Stimulated activated CD8-positive, alpha-beta memory T cell treated with anti-CD3 and anti-CD28 coated beads, Interleukin-4, amount 100 ng/mL, for 1 hour (primary cell): ENCODE measurements at regions not wholly inside any gene's neighbourhood (a gene's known extent, or its start where the extent isn't known, plus 50 kb on each side); places are given as distances from the start of the nearest gene placed in this dataset.
"Not testable (repeated sequence)": the region's sequence is repeated elsewhere in the genome, so short reads cannot be mapped to it uniquely, and the experiment has no call there.

Source experiments
- DNase-seq, 2 donors: peaks; one replicate each; pipeline ENCODE4 v3.0.0-alpha.2; 2020; ENCODE audit warnings: low read depth in 2 of 2, low spot score in 1 of 2

GRCh38 chr3:139095803-139096466 lies 51.2 kb upstream of the PRR23C start:
- DNase-seq: no peak

- DNase-seq: no peak
These were observed 52.0 kb upstream of the PRR23C start for GRCh38 chr3:139096670-139097069.

DNA sequence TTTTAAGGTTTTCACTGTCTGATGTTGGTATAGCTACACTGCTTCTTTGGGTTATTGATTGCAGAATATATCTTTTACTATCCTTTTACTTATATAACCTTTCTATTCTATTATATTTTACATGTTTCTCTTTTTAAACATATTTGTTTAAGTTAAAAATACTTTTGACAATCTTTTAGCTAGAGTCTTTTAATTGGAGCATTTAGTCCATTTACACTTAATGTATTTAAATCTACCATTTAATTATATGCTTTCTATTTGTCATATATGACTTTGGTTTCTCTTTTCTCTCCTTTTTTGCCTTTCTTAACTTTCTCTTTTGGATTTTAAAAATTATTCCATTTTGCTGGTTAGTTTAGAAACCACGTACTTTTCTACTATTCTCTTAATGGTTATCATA lies 53.7 kb upstream of the PRR23C start:
- no peak for DNase-seq

DNA sequence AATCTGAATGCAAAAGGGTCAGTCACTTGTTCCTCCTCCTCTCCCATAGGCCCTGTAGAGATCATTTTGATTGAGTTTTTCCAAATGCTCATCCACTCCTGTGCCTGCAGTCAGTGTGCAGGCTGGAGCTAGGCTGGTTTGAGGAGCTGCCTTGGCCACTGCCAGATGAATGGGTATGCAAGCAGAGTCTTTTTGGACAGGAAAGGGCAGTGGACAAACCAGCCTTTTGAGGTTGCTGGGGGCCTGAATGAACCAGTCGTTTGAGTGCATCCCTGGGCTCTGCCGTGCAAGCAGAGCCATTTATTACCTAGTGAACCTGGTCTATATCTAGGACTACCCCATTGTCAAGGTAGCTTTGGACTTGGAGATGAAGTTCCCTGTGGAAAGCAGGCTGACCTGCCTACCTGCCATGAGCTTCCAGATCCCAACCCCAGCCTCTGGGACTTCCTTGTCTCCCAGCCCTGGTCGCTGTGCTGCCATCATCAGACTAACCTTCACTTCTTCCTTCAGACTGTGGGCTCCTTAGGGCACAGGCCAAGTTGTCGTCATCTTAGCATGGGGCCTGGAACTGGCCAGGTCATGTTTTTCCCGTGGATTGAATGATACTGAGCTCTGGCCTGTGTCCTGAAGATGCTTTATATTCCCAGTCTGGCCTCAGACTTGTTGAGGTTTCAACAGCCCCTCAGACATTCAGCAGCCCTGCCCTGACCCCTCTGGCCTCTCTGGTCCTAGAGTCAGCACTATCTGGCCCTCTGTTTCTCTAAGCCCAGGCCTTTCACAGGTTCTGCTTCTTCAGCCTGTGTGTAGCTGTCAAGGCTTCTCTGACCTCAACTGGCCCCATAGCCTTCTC lies 55.5 kb upstream of the PRR23C start:
- DNase-seq: no peak

DNA sequence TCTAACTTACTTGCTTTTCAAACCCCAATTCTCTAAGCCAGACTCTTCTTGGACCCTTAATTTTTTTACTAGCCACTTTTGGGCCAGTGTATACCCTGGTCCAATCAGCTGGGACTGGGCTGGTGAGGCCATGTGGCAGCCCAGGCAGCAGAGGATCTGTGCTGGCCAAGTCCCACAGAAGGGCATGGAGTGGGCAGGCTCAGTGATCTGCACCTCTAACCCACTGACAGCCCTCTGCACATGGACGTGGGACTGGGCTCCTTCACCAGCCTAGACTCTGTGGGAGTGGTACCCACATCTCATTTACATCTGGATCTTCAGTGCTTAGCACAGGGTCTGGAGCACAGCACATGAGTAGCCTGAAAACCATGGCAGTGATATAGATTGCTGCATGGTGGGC lies 56.1 kb upstream of the PRR23C start:
- DNase-seq: no peak

- no peak for DNase-seq
These were observed 56.7 kb upstream of the PRR23C start for GRCh38 chr3:139101396-139101795.

GRCh38 chr3:139103484-139103883 lies 58.8 kb upstream of the PRR23C start:
- DNase-seq: no peak

DNA sequence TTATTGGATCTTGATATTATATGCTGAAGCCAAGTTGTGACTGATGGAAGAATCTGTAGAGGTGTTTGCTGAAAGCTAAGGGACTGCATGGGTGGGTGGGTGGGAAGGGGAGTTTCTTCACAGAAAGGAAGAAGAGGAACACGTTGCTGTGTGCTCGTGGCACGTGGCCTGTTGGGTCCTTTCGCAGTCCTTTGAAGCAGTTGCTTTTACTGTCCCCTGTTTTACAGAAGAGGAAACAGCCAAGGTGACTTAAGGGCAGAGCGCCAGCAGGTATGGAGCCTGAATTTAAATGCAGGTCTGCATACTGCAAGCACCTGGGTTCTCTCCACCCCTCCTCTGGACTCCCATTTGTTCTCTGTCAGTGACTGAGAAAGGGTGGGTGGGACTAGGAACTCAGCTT lies 59.4 kb upstream of the PRR23C start:
- no peak for DNase-seq

- no peak for DNase-seq
These were observed 60.5 kb upstream of the PRR23C start for GRCh38 chr3:139105154-139105702.

DNA sequence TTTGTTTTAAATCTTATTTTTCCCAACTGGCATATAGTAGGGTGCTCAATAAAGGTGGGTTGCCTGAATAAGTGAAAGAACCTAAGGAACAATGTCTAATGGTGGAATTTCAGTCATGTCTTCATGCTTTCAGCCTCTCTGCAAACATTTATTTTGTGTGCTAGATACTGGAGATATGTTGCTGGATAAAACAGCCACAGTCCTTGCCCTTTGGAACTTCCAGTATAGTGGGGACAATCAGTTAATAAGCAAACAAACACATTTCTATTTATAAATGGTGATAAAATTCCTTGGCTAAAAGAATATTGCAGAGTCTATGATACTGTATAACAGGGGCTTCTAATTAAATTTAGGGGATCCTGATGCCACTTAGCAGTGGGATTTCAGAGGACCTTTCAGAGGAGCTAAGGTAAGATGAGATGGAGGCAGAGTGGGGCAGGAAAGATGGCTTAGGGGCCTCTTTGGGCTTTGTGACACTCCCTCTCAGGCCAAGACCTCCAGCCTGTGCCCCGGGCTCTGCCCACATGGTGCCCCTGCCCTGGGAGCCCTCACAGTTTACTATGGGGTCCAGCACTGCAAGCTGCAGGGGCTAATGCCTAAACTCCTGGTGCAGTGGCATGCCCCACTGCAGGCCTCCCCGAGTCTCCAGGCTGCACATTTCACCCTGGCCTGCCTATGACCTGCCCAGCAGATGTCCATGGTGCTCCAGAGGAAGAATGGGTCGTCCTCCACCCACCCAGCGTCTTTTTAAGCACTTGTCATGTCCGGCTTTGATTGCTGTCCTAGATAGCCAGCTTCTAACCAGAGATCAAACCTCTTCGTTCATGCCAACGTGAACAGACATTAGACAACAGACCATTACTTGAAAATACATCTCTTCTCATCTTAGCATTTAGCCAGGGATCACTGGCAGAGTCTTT lies 61.6 kb upstream of the PRR23C start:
- DNase-seq: no peak

DNA sequence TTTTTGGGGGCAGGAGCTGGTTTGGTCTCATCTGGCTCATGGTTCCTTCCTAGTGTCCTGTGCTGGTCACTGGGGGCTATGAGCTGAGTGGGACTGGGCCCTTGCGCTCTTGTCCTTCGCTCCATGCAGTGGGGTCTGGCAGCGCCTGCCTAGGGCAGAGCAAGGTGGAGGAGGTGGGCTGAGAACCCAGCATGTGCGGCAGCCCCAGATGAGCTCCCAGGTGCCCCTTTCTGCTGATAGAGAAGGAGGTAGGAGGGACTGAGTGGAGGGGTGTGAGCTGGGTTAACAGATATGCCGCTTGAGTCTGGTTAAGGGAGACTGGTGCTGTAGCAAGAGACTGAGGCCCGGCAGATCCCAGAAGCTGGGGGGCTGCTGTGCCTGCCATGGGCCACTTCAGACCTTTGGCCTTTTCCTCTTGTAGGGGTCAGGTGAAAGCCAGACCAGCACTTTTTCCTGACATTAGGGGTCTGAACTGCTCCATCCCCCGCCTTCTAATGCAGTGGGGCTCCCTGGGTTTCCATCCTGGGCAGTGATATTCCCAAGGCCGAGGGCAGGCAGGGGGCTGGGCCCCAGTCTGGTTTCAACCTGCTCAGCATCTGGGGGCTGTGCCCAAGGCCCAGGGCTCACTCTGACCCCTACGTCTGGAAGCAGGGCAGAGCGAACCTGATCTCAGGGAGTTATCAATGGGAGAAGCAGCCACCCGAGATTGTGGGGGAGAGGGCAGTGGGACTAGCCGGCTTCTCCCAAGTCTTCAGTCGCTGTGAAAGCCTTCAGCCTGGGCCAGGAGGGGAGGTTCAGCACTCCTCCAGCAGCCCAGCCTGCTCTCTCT lies 62.9 kb upstream of the PRR23C start:
- no peak for DNase-seq

- DNase-seq: no peak
These were observed 63.7 kb upstream of the PRR23C start for GRCh38 chr3:139108253-139108969.

GRCh38 chr3:139109271-139109670 lies 64.6 kb upstream of the PRR23C start:
- no peak for DNase-seq

DNA sequence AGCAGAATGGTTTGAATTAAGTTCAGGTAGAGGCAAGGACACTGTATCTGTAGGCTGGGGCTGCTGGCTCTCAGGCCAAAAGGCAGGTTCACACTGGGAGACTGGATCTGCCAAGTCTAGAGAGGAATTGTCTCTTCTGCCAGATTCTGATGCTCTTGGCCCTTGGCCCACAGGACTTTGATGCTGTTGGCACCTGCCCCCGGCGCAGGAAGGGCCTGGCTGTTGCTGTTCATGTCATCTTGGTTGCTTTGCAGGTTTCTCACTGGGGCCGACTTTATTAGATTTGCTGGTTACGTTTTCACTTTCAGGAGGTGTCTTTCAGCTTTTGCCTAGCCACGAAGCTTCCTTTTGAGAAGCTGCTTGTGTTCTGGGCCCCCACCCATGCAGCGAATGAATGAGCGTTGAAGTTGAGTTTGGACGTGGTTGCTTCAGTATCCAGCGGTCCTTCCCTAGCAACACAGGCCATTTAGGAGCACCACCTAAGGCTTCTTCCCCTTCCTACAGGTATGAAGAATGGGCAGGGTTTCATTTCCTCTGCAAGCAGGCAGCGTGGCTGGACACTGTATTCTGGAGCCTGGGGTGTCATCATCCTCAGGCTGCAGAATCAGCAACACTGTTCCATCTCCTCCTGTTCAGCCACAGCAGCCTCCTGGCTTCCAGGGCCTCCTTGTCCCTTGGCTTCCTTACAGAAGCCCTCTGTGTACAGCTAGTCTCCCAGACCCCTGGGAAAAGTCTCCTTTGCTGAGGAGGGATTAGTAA lies 65.6 kb upstream of the PRR23C start:
- no peak for DNase-seq

DNA sequence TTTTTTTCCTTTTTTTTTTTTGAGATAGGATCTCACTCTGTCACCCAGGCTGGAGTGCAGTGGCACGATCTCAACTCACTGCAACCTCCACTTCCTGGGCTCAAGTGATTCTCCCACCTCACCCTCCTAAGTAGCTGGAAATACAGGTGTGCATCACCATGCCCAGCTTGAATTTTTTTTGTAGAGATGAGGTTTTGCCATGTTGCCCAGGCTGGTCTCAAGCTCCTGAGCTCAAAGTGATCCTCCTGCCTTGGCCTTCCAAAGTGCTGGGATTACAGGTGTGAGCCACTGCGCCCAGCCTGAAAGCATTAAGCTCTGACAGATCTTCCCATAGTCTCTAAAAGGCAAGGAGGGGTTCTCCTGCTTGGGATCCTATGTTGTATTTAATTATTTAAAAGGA lies 66.2 kb upstream of the PRR23C start:
- DNase-seq: not testable (repeated sequence)

GRCh38 chr3:139111392-139112229 lies 66.9 kb upstream of the PRR23C start:
- DNase-seq: peak; percentile 11 to 12

- no peak for DNase-seq
These were observed 67.5 kb upstream of the PRR23C start for GRCh38 chr3:139112230-139112558.

DNA sequence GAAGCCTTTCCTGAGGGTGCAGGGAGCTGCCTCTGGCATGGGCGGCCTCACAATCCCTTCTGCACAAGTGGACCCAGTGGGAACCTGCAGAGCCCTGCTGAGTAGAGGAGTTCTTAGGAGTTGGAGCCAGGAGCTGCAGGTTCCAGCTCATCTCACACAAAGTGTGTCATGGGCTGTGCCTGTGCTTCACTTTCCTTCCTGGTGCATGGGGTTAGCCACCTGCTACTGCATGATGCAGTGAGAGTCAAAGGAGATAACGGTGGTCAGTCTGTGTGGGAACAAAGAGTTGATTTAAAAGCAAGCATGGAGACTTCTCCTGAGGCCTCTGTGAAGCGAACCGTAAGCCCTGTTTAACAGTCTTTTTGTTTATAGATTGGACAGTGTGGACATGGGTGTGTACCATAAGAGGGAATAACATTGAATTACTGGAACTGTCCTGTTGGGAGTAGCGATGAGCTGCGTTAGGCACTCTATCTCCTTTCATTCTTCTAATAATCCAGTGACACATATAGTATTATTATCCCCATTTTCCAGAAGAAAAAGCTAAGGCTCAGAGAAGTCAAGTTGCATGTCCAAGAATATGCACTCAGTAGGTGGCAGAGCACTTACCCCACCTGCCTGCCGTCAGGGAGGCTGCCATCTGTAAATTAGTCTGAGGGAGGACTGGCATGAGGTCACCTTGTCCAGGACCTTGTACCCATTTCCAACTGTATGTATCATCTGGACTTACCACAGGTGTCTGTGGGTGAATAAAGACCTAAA lies 68.7 kb upstream of the PRR23C start:
- no peak for DNase-seq
